ENCODE measurements at regions not wholly inside any gene's neighbourhood (a gene's known extent, or its start where the extent isn't known, plus 50 kb on each side); places are given as distances from the start of the nearest gene placed in this dataset.

DNA sequence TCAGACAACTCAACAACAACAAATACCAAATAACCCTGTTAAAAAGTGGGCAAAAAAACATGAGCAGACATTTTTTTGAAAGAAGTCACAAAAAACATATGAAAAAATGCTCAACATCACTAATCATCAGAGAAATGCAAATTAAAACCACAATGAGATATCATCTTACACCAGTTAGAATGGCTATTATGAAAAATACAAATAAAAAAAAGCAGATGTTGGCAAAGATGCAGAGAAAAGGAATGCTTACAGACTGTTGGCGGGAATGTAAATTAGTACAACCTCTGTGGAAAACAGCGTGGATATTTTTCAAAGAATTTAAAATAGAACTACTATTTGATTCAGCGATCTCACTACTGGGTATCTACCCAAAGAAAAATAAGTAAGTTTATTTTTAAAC, 114.0 kb downstream of the SLC38A4 start:
- no peak for DNase-seq
- Mint-ChIP-seq H3K36me3 (ENCODE audit: insufficient read depth, unreplicated experiment) (no peaks in the 10 kb centered on the region), H3K27me3 (ENCODE audit: insufficient read depth, unreplicated experiment) (no peaks in the 10 kb centered on the region), H3K4me1 (ENCODE audit: low read depth, unreplicated experiment) (no peaks in the 10 kb centered on the region), H3K27ac (ENCODE audit: unreplicated experiment) (no peak overlapping the region), H3K4me3 (ENCODE audit: unreplicated experiment) (no peak overlapping the region), H3K9me3 (ENCODE audit: unreplicated experiment) (no peaks in the 10 kb centered on the region)
- intact Hi-C loops (cut with micrococcal nuclease; ENCODE audit: unreplicated experiment): no loop called here
- H3K27me3 ChIP-seq (replicated peaks; ENCODE audit: control insufficient read depth, insufficient read depth, low read length): no peaks in the 10 kb centered on the region
- no peaks in the 10 kb centered on the region; the same call in 1 of the 2 replicates for H3K9me3 ChIP-seq
- no peak overlapping the region for H3K4me3 ChIP-seq (ENCODE audit: low read depth, low read length)
- TF ChIP-seq CTCF (IDR thresholded peaks at IDR 0.05; ENCODE audit: insufficient read depth in 1 of 2, low read depth in 1 of 2, low read length in 1 of 2, severe bottlenecking in 1 of 2, unreplicated experiment in 1 of 2): no peak
- no peaks in the 10 kb centered on the region for H3K4me1 ChIP-seq
- ChIA-PET CTCF (no interaction called here), POLR2A (no interaction called here)
- no TSS peak for BruUV-seq (replicated peaks)
- H3K36me3 ChIP-seq (ENCODE audit: control insufficient read depth, insufficient read depth, low read length): no peaks in the 10 kb centered on the region

DNA sequence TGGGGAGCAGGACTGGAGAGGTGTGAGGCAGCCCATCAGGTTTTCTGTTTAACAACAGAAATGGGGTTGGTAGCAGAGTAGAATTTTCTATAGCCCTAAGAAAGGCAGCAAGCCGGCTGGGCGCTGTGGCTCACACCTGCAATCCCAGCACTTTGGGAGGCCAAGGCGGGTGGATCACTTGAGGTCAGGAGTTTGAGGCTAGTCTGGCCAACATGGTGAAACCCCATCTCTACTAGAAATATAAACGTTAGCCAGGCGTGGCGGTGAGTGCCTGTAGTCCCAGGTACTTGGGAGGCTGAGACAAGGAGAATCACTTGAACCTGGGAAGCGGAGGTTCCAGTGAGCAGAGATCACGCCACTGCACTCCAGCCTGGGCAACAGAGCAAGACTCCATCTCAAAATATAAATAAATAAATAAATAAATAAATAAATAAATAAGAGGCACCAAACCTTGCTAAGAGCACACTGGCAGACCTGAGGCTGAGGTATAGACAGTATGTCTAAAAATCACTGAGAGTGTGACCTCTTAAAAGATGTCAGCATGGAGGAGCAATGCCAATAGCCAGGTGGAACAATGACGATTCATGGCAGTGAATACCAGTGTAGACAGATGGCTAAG, 115.6 kb downstream of the SLC38A4 start:
- no peaks in the 10 kb centered on the region for H3K9me3 Mint-ChIP-seq (ENCODE audit: unreplicated experiment)
- no peaks in the 10 kb centered on the region for H3K4me1 ChIP-seq

GRCh38 chr12:46702581-46703344, 123.0 kb downstream of the SLC38A4 start:
- H3K27me3 ChIP-seq (replicated peaks; ENCODE audit: control insufficient read depth, insufficient read depth, low read length): no peaks in the 10 kb centered on the region
- no peak for DNase-seq
- H3K9me3 ChIP-seq: no peaks in the 10 kb centered on the region
- Mint-ChIP-seq H3K4me1 (ENCODE audit: low read depth, unreplicated experiment) (no peaks in the 10 kb centered on the region), H3K4me3 (ENCODE audit: unreplicated experiment) (no peak overlapping the region), H3K27ac (ENCODE audit: unreplicated experiment) (no peak overlapping the region), H3K36me3 (ENCODE audit: insufficient read depth, unreplicated experiment) (no peaks in the 10 kb centered on the region), H3K9me3 (ENCODE audit: unreplicated experiment) (peaks cover 15% of the 10 kb centered on the region), H3K27me3 (ENCODE audit: insufficient read depth, unreplicated experiment) (no peaks in the 10 kb centered on the region)
- no TSS peak for BruUV-seq (replicated peaks)
- TF ChIP-seq CTCF (IDR thresholded peaks at IDR 0.05; ENCODE audit: insufficient read depth in 1 of 2, low read depth in 1 of 2, low read length in 1 of 2, severe bottlenecking in 1 of 2, unreplicated experiment in 1 of 2): no peak
- peaks cover 8% of the 10 kb centered on the region for H3K4me1 ChIP-seq
- no peaks in the 10 kb centered on the region for H3K36me3 ChIP-seq (ENCODE audit: control insufficient read depth, insufficient read depth, low read length)
- POLR2A ChIA-PET: no interaction called here
- intact Hi-C loops (cut with micrococcal nuclease; ENCODE audit: unreplicated experiment): no loop called here
- CTCF ChIA-PET: interaction anchor here (0.6 kb wide), 1 partner anchor 577 kb away, joined by 4 read pairs; no protein-coding TSS in a partner anchor
- no peak overlapping the region for H3K4me3 ChIP-seq (ENCODE audit: low read depth, low read length)

More for the DNA sequence above, 115.6 kb downstream of the SLC38A4 start:
- POLR2A ChIA-PET: no interaction called here
- no peak overlapping the region for H3K4me3 ChIP-seq (ENCODE audit: low read depth, low read length)
- Mint-ChIP-seq H3K27ac (ENCODE audit: unreplicated experiment) (no peak overlapping the region), H3K4me3 (ENCODE audit: unreplicated experiment) (no peak overlapping the region), H3K27me3 (ENCODE audit: insufficient read depth, unreplicated experiment) (no peaks in the 10 kb centered on the region), H3K4me1 (ENCODE audit: low read depth, unreplicated experiment) (no peaks in the 10 kb centered on the region), H3K36me3 (ENCODE audit: insufficient read depth, unreplicated experiment) (no peaks in the 10 kb centered on the region)
- intact Hi-C loops (cut with micrococcal nuclease; ENCODE audit: unreplicated experiment): no loop called here
- no peaks in the 10 kb centered on the region for H3K36me3 ChIP-seq (ENCODE audit: control insufficient read depth, insufficient read depth, low read length)
- no peaks in the 10 kb centered on the region for H3K27me3 ChIP-seq (replicated peaks; ENCODE audit: control insufficient read depth, insufficient read depth, low read length)
- no peaks in the 10 kb centered on the region; the same call in 1 of the 2 replicates for H3K9me3 ChIP-seq
- BruUV-seq (replicated peaks): no TSS peak
- no peak for DNase-seq
- no peak for TF ChIP-seq CTCF (IDR thresholded peaks at IDR 0.05; ENCODE audit: insufficient read depth in 1 of 2, low read depth in 1 of 2, low read length in 1 of 2, severe bottlenecking in 1 of 2, unreplicated experiment in 1 of 2)
- CTCF ChIA-PET: no interaction called here
